Fibroblast of lung (primary cell): ENCODE measurements at regions not wholly inside any gene's neighbourhood (a gene's known extent, or its start where the extent isn't known, plus 50 kb on each side); places are given as distances from the start of the nearest gene placed in this dataset.
"Not testable (repeated sequence)": the region's sequence is repeated elsewhere in the genome, so short reads cannot be mapped to it uniquely, and the experiment has no call there.

Source experiments
- DNase-seq, 2 donors: peaks; one replicate each; pipeline versions ENCODE4 v3.0.0 to v3.0.0-alpha.2; 2010; ENCODE audit warnings: low read depth in 2 of 2
- H2AFZ ChIP-seq: 2 replicates; pipeline ENCODE4 v1.5.1; 2012; ENCODE audit warnings: low read length, control low read depth, inconsistent platforms
- H3K27ac ChIP-seq: 2 replicates; pipeline ENCODE4 v1.5.1; 2011; ENCODE audit warnings: low read length, control low read depth; ENCODE audit not compliant: insufficient read depth
- H3K27me3 ChIP-seq: 2 replicates; pipeline ENCODE4 v1.5.1; 2011; ENCODE audit warnings: mild to moderate bottlenecking, low read length; ENCODE audit not compliant: control insufficient read depth, insufficient read depth
- H3K36me3 ChIP-seq: 2 replicates; pipeline ENCODE4 v1.5.1; 2011; ENCODE audit warnings: low read length; ENCODE audit not compliant: control insufficient read depth, insufficient read depth
- H3K4me1 ChIP-seq: 2 replicates; pipeline ENCODE4 v1.5.1; 2011; ENCODE audit warnings: low read length; ENCODE audit not compliant: control insufficient read depth, insufficient read depth; ENCODE audit errors: extremely low read depth
- H3K4me2 ChIP-seq: 2 replicates; pipeline ENCODE4 v1.5.1; 2011; ENCODE audit warnings: low read length, control low read depth; ENCODE audit not compliant: insufficient read depth; ENCODE audit errors: extremely low read depth
- H3K4me3 ChIP-seq, 4 experiments: fragments of 200-600 bp in 1 of 4; sonication (generic) in 1 of 4; replicated peaks in 1 of 4; 2 replicates each; pipeline ENCODE4 v1.5.1; 2011 to 2016; ENCODE audit warnings: low read length in 4 of 4, low read depth in 3 of 4, mild to moderate bottlenecking in 3 of 4, control low read depth in 2 of 4, inconsistent platforms in 1 of 4, mixed read lengths in 1 of 4; ENCODE audit not compliant: insufficient read depth in 1 of 4; ENCODE audit errors: control extremely low read depth in 1 of 4
- H3K79me2 ChIP-seq: 2 replicates; pipeline ENCODE4 v1.5.1; 2012; ENCODE audit warnings: mild to moderate bottlenecking, low read length, inconsistent platforms; ENCODE audit not compliant: control insufficient read depth, insufficient read depth
- H3K9ac ChIP-seq: 2 replicates; pipeline ENCODE4 v1.5.1; 2011; ENCODE audit warnings: mild to moderate bottlenecking, low read length, control low read depth; ENCODE audit not compliant: insufficient read depth
- H3K9me3 ChIP-seq: 2 replicates; pipeline ENCODE4 v1.5.1; 2012; ENCODE audit warnings: low read depth, low read length; ENCODE audit not compliant: control insufficient read depth, insufficient read depth
- H4K20me1 ChIP-seq: 2 replicates; pipeline ENCODE4 v1.5.1; 2011; ENCODE audit warnings: low read length; ENCODE audit not compliant: control insufficient read depth, insufficient read depth; ENCODE audit errors: extremely low read depth
- CTCF ChIP-seq, 2 donors: IDR thresholded peaks in 1 of 2; conservative IDR thresholded peaks in 1 of 2; 1 replicate in 1 of 2; 2 replicates in 1 of 2; pipeline ENCODE4 v1.5.1; 2011 to 2012; ENCODE audit warnings: low read length in 2 of 2, control low read depth in 1 of 2, inconsistent platforms in 1 of 2, low read depth in 1 of 2, mild to moderate bottlenecking in 1 of 2
- EZH2 ChIP-seq: IDR thresholded peaks from 2 replicates; pipeline ENCODE4 v1.5.1; 2012; ENCODE audit warnings: low read length, control low read depth, mild to moderate bottlenecking; ENCODE audit errors: missing control alignments

- H3K4me2 ChIP-seq, result no peak overlapping the region
- no peaks in the 10 kb centered on the region for H3K27me3 ChIP-seq
- no peaks in the 10 kb centered on the region for H3K79me2 ChIP-seq
- no peak for TF ChIP-seq CTCF (conservative IDR thresholded peaks at IDR 0.05 in 1 of 2, IDR thresholded peaks at IDR 0.05 in 1 of 2; ENCODE audit: low read depth in 1 of 2, low read length in 2 of 2)
- TF ChIP-seq EZH2, result no peak
- DNase-seq, result no peak
- H3K36me3 ChIP-seq, result no peaks in the 10 kb centered on the region
- H2AFZ ChIP-seq, result no peak overlapping the region
- H3K27ac ChIP-seq, result no peak overlapping the region
- no peaks in the 10 kb centered on the region for H3K4me1 ChIP-seq
- no peaks in the 10 kb centered on the region for H3K9me3 ChIP-seq
- H3K4me3 ChIP-seq, result no peak overlapping the region
- H4K20me1 ChIP-seq, result no peaks in the 10 kb centered on the region
- H3K9ac ChIP-seq, result no peak overlapping the region
Measured at GRCh38 chr2:166768393-166769123, 119.7 kb upstream of the XIRP2 start.

- not testable (repeated sequence) for H3K4me3 ChIP-seq, H3K27me3 ChIP-seq, H3K9me3 ChIP-seq, H3K27ac ChIP-seq, H4K20me1 ChIP-seq, H3K4me2 ChIP-seq, H3K4me1 ChIP-seq, H2AFZ ChIP-seq, DNase-seq, H3K79me2 ChIP-seq, H3K9ac ChIP-seq, H3K36me3 ChIP-seq
Measured at GRCh38 chr2:166766769-166767322, 121.4 kb upstream of the XIRP2 start.

- Histone ChIP-seq H3K9me3 (no peaks in the 10 kb centered on the region), H3K36me3 (no peaks in the 10 kb centered on the region), H3K4me2 (no peak overlapping the region), H2AFZ (no peak overlapping the region), H3K9ac (no peak overlapping the region), H4K20me1 (no peaks in the 10 kb centered on the region), H3K4me3 (no peak overlapping the region), H3K27ac (no peak overlapping the region), H3K4me1 (no peaks in the 10 kb centered on the region), H3K79me2 (no peaks in the 10 kb centered on the region), H3K27me3 (no peaks in the 10 kb centered on the region)
- DNase-seq, result no peak
- TF ChIP-seq EZH2 (no peak), CTCF (conservative IDR thresholded peaks at IDR 0.05 in 1 of 2, IDR thresholded peaks at IDR 0.05 in 1 of 2; ENCODE audit: low read depth in 1 of 2, low read length in 2 of 2) (no peak)
Measured at GRCh38 chr2:166766220-166766619, 122.1 kb upstream of the XIRP2 start.
